ENCODE measurements at regions not wholly inside any gene's neighbourhood (a gene's known extent, or its start where the extent isn't known, plus 50 kb on each side); places are given as distances from the start of the nearest gene placed in this dataset.

DNA sequence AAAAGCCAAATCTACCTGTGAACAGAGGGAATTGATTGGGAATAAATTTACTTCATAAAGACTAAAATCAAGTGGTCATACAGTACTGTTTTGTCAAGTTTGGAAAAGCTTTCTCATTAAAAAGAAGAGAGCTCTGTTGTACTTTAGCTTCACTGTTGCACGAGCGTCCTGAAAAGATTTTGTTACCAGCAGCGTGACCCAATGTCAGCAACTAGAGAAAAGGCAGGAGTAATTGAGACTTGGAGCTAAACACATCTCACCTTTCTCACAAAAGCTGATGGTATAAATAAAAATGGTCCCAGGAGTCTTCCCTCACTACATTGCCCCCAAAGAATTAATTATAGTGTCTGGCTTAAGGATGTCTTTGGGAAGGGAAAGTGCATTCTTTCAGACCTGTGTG lies 613.7 kb downstream of the OLFM4 start:
- H3K27me3 Mint-ChIP-seq (ENCODE audit: low read depth): peaks cover 2% of the 10 kb centered on the region
- no peak for DNase-seq (ENCODE audit: low spot score)
- TF ChIP-seq, protein P1, sequence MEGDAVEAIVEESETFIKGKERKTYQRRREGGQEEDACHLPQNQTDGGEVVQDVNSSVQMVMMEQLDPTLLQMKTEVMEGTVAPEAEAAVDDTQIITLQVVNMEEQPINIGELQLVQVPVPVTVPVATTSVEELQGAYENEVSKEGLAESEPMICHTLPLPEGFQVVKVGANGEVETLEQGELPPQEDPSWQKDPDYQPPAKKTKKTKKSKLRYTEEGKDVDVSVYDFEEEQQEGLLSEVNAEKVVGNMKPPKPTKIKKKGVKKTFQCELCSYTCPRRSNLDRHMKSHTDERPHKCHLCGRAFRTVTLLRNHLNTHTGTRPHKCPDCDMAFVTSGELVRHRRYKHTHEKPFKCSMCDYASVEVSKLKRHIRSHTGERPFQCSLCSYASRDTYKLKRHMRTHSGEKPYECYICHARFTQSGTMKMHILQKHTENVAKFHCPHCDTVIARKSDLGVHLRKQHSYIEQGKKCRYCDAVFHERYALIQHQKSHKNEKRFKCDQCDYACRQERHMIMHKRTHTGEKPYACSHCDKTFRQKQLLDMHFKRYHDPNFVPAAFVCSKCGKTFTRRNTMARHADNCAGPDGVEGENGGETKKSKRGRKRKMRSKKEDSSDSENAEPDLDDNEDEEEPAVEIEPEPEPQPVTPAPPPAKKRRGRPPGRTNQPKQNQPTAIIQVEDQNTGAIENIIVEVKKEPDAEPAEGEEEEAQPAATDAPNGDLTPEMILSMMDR (IDR thresholded peaks at IDR 0.05): no peak
- no peak overlapping the region for H3K4me3 Mint-ChIP-seq (ENCODE audit: unreplicated experiment)
- no peaks in the 10 kb centered on the region for H3K36me3 Mint-ChIP-seq (ENCODE audit: low read depth)
- H3K4me1 Mint-ChIP-seq (ENCODE audit: low read depth): no peaks in the 10 kb centered on the region
- no peaks in the 10 kb centered on the region for H3K9me3 Mint-ChIP-seq (ENCODE audit: low read depth)
- no peak overlapping the region for H3K27ac Mint-ChIP-seq (ENCODE audit: unreplicated experiment)

DNA sequence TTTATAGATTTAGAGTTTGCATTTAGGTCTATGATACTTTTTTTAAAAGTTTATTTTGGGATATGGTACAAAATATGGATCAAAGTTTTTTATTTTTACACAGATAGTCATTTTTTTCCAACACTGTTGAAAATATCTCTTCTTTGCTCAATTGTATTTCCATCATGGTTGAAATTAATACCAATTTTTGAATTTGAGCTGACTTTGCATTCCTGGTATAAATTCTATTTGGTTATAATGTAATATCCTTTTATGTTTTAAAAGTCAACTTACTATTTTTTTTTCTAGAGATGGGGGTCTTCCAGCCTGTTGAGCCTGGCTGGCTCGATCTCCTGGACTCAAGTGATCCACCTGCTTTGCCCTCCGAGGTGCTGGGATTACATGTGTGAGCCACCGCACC lies 620.1 kb downstream of the OLFM4 start:
- Mint-ChIP-seq H3K4me3 (ENCODE audit: unreplicated experiment) (no peak overlapping the region), H3K9me3 (ENCODE audit: low read depth) (no peaks in the 10 kb centered on the region)

DNA sequence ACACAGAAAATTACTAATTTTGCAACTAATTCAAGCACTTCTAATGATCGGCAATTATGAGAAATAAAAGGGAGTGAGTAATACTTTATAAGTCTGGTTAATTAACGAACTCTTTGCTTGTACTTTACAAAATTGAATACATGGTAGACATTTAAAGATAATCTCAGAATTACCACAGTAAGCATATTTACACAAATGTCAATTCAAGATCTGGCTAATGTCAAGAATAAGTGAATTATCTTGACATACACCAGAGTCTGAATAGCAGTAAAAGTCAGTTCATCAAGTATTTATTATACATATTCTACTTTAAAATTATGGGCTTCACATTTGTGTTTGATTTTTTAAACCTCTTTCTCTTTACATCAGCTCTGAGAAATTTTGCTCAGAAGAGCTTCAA lies 643.4 kb downstream of the OLFM4 start:
- Mint-ChIP-seq H3K27me3 (ENCODE audit: low read depth) (peaks cover 3% of the 10 kb centered on the region), H3K27ac (ENCODE audit: unreplicated experiment) (no peak overlapping the region), H3K36me3 (ENCODE audit: low read depth) (no peaks in the 10 kb centered on the region), H3K9me3 (ENCODE audit: low read depth) (peaks cover under 1% of the 10 kb centered on the region), H3K4me1 (ENCODE audit: low read depth) (no peaks in the 10 kb centered on the region), H3K4me3 (ENCODE audit: unreplicated experiment) (no peak overlapping the region)
- TF ChIP-seq, protein P1 (IDR thresholded peaks at IDR 0.05): no peak
- no peak for DNase-seq (ENCODE audit: low spot score)

More for the DNA sequence above, 620.1 kb downstream of the OLFM4 start:
- no peaks in the 10 kb centered on the region for H3K36me3 Mint-ChIP-seq (ENCODE audit: low read depth)
- H3K4me1 Mint-ChIP-seq (ENCODE audit: low read depth): no peaks in the 10 kb centered on the region
- peaks cover 6% of the 10 kb centered on the region for H3K27me3 Mint-ChIP-seq (ENCODE audit: low read depth)
- TF ChIP-seq, protein P1 (IDR thresholded peaks at IDR 0.05): no peak
- no peak for DNase-seq (ENCODE audit: low spot score)
- H3K27ac Mint-ChIP-seq (ENCODE audit: unreplicated experiment): no peak overlapping the region

DNA sequence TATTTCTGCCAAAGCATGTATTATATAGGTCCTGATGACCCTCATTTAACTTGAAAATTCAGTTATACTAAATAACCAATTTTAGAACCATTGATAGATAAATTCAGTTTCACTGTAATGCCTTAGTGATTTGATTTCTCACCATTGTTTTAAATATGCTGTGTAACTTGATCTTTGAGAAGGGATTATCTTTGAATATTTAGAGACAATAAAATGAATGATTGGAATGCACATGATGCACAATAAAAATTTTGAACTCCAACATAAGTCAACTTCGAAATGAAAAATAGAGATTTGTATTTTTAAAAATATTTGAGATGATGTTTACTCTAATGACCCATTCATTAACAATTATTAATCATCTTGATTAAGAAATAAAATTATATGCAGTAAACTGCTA lies 654.5 kb downstream of the OLFM4 start:
- no peaks in the 10 kb centered on the region for H3K36me3 Mint-ChIP-seq (ENCODE audit: low read depth)
- H3K27me3 Mint-ChIP-seq (ENCODE audit: low read depth): no peaks in the 10 kb centered on the region
- H3K4me3 Mint-ChIP-seq (ENCODE audit: unreplicated experiment): no peak overlapping the region
- H3K4me1 Mint-ChIP-seq (ENCODE audit: low read depth): no peaks in the 10 kb centered on the region
- H3K9me3 Mint-ChIP-seq (ENCODE audit: low read depth): peaks cover 5% of the 10 kb centered on the region
- no peak overlapping the region for H3K27ac Mint-ChIP-seq (ENCODE audit: unreplicated experiment)
- no peak for DNase-seq (ENCODE audit: low spot score)
- TF ChIP-seq, protein P1 (IDR thresholded peaks at IDR 0.05): no peak

DNA sequence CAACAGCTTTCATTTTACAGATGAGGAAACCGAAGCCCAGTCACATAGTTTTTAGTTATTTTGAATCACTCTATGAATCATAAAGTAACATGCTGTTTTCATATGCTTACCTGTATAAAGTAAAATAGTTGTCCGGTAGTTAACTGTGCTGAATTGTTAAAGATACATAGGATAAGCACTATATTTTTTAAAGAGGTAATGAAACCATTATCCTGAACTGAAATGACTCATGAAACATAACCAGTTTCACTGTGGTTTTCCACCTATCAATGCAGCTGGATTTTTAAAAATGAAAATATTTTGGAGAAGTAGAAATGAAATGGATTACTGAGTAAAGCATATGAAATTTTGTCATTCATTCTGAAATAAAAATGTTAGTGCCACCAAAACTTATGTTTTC lies 655.0 kb downstream of the OLFM4 start:
- H3K9me3 Mint-ChIP-seq (ENCODE audit: low read depth): peaks cover 5% of the 10 kb centered on the region
- H3K4me1 Mint-ChIP-seq (ENCODE audit: low read depth): no peaks in the 10 kb centered on the region
- no peaks in the 10 kb centered on the region for H3K36me3 Mint-ChIP-seq (ENCODE audit: low read depth)
- no peak overlapping the region for H3K27ac Mint-ChIP-seq (ENCODE audit: unreplicated experiment)
- H3K4me3 Mint-ChIP-seq (ENCODE audit: unreplicated experiment): no peak overlapping the region
- H3K27me3 Mint-ChIP-seq (ENCODE audit: low read depth): no peaks in the 10 kb centered on the region
- no peak for DNase-seq (ENCODE audit: low spot score)
- TF ChIP-seq, protein P1 (IDR thresholded peaks at IDR 0.05): no peak

Measured in chondrocyte (in vitro differentiated cells).